ENCODE measurements at regions not wholly inside any gene's neighbourhood (a gene's known extent, or its start where the extent isn't known, plus 50 kb on each side); places are given as distances from the start of the nearest gene placed in this dataset.

- no peak for DNase-seq (ENCODE audit: low read depth)
Observed at GRCh38 chr22:22038178-22038880, 55.7 kb upstream of the TOP3B start.

- DNase-seq (ENCODE audit: low read depth): no peak
Observed at GRCh38 chr22:22037740-22038139, 55.2 kb upstream of the TOP3B start.

GRCh38 chr22:22037229-22037628 lies 54.6 kb upstream of the TOP3B start:
- DNase-seq (ENCODE audit: low read depth): no peak

DNA sequence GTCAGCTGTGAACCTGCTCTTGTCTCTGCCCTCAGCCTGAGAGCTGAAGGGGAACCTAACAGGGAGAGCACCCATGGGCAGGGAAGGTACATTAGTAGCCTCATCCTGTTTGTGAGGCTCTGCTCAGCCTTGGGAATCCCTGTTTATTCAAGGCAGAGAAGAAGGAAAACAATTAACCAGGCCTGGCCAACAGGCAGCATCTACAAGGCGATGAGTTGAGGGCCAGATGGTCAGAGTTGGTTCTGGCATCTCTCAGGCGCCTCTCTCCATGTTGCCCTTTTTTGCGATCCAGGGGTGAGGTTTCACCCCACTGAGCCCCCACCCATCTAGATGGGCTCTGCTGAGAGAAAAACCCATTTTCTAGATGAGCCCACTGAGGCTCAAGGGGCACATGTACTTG lies 54.0 kb upstream of the TOP3B start:
- no peak for DNase-seq (ENCODE audit: low read depth)

GRCh38 chr22:22035771-22036314 lies 53.3 kb upstream of the TOP3B start:
- no peak for DNase-seq (ENCODE audit: low read depth)

DNA sequence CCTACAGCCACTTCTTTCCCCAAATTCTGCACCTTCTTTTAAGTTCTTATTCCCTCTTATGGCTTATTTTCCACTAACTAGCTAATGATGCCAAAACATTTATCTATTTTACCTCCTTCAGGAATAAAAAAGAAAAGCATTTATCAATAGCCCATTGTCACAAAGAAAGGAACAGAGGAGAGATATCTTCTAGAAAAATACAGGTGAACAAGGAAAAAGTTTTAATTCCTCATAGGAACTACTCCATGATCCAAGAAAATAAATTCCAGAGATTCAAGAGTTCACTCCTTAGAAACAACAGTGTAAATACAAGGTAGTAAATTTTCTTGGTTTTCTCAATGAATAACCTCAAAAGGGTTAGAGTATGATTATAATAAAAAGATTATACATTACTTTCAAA lies 52.6 kb upstream of the TOP3B start:
- no peak for DNase-seq (ENCODE audit: low read depth)

- DNase-seq (ENCODE audit: low read depth): no peak
Observed at GRCh38 chr22:22034469-22035132, 52.0 kb upstream of the TOP3B start.

DNA sequence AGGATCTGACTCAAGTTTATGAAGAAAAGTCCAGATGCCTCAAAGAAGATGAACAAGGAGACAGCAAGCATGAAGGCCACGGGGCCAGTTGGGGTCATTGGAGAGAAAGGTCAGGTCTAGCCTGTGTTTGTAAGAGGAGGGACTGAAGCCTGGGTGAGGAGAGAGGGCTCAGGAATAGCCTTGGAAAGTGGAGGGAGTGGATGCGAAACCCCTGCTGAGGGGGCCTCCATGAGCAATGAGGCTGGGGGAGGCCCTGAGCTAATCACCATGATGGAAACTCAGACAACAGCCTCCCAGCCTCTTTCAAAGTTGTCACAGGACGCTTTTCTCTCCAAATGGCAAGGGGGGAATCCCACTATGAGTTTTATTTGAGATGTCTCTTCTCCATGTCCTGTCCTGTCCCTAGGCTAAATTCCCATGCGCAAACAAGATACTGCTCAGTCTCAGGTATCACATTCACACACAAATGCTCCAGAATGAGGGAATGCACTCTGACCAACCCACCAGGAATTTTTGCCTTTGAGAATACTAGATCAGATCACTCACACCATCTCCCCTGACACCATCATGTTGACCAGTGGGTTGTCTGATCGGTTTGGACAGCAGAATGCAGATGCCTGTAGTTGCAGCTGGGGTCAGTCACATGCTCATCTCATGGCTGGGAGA lies 51.3 kb upstream of the TOP3B start:
- no peak for DNase-seq (ENCODE audit: low read depth)

DNA sequence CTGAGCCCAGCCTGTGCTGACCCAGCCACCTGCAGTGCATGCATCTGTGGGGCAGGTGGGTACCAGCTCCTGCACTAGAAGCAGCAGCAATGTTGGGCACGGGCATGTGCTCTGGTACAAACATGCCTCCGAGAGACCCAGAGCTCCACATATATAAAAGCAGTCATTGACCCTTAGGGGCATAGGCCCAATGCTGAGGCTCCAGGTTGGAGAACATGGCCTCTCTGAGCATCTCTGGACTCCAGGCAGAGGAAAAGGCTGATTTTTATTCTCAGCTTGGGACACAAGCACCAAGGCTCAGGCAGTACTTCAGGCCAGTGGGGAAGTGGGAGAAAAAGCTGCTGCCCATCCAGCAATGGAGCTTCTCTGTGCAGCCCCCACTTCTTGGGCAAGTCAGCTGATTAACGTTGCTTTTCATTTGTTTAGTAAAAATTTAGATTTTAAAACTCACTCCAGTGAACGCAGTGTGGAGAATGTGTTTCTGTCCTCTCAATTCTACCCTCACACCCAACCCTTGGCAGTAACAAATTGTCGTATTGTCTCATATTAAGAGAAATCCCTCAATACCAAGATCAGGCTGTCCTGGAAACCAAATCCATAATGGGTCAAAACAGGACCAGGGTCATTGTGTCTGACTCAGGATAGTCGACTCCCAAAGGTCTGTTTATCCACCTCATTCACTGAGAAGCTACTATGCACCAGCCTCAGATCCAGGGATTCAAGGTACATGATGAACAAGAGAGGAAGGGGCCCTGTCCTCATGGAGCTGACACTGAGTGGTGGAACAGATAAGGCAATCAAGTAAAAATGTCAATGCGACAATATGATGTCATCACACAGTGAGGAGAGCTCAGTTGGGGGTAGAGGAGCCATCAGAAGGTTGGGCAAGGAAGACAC lies 50.6 kb upstream of the TOP3B start:
- no peak for DNase-seq (ENCODE audit: low read depth)

DNA sequence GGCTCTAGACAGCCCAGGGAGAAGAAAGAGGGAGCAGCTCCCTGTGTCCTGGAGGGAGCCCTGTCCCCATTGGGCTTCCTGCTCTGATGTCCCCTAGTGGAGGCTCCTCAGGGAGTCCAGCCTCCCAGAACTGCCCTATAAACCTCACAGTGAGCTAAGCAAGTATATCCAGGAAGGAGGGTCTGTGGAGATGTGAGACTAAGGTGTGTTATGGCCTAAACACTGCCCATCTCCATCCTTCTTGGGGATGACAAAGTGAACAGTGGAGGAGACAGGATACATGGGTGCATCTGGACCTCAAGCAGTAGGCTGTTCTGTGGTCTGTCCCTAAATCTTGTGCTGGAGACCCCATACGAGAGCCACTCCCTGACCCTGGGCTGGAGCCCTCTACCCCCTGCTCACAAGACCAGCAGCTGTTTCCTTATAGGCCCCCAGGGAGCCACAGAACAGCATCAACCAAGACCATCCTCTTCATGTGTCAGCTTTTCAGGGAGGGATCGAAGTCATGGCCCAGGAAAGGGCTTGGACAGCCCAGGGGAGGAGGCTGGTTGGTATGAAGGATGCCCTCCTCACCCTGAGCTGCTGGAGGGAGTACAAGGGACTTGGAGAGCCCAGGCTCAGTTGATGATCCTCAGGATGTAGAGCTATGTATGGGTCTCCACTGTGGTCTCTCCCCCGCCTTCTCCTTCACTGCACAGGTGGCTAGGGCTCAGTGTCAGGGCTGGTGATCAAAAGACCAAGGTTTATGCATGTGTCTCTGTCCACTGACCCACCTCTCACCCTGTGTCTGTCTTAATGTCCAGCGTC lies 49.7 kb upstream of the TOP3B start:
- DNase-seq (ENCODE audit: low read depth): no peak

Data from activated T-cell treated with anti-CD3 and anti-CD28 coated beads for 48 hours (primary cell).